GM21381 (cell line): ENCODE measurements at regions not wholly inside any gene's neighbourhood (a gene's known extent, or its start where the extent isn't known, plus 50 kb on each side); places are given as distances from the start of the nearest gene placed in this dataset.
"Not testable (repeated sequence)": the region's sequence is repeated elsewhere in the genome, so short reads cannot be mapped to it uniquely, and the experiment has no call there.

Source experiments
- ATAC-seq: cut with Tn5 transposase; IDR thresholded peaks from one replicate; pipeline ENCODE4 v1.9.1; 2021; ENCODE audit warnings: mild to moderate bottlenecking, moderate library complexity; ENCODE audit not compliant: unreplicated experiment

DNA sequence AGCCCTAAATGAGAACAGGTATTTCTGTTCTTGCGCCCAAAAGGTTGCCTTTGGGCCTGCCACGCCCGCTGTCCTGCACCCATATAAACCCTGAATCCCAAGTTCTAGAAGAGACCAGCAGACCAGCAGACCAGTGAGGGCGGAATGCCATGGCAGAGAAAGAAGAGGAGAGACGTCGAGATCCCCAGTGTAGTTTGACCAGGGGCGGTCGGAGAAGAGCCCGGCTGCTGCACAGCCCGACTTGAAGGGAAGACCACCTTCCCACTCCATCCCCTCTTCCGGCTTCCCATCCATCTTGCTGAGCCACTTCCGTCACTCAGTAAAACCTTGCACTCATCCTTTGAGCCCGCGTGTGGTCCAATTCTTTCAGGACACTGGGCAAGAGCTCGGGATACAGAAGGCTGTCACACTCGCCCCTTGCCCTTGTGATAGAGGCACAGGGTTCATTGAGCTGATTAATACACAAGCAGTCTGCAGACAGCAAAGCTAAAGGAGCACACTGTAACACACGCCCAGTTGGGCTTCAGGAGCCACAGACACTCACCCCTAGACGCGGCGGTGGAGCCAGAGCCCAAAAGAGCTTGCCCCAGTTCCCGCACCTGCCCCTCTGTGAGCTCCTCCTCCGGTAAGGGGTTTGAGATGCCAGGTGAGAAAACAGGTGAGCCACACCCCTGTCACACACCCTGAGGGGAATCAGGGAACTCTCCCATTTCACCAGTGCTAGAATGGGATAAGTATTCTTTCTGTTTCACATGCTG, 230.8 kb downstream of the PCDH10 start:
- ATAC-seq = no peak

- no peak for ATAC-seq
These were observed 228.2 kb downstream of the PCDH10 start for GRCh38 chr4:133377286-133377685.

DNA sequence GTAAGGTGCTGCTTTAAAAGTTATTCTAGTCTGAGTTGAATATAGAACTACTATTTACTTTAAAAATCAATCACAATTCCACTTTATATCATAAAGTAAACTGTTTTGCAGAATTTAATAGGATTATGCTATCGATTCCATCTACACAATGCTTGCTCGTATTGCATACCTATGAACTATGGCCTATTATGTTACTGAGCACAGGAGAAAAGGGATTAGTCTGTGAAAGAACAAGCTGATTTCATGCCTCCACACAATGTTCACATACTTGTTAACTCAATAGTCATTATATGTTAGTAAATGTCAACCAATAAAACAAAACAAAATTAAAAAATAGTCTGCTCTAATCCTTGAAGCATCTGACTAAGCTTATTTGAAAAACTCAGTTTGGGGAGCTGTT, 223.6 kb downstream of the PCDH10 start:
- no peak for ATAC-seq

- ATAC-seq = no peak
These were observed 206.5 kb downstream of the PCDH10 start for GRCh38 chr4:133355633-133356032.

- no peak for ATAC-seq
These were observed 198.3 kb downstream of the PCDH10 start for GRCh38 chr4:133347409-133347808.

GRCh38 chr4:133324491-133324890, 175.4 kb downstream of the PCDH10 start:
- no peak for ATAC-seq

GRCh38 chr4:133323670-133324069, 174.6 kb downstream of the PCDH10 start:
- ATAC-seq = no peak

GRCh38 chr4:133320576-133321170, 171.6 kb downstream of the PCDH10 start:
- ATAC-seq = peak; percentile 71

DNA sequence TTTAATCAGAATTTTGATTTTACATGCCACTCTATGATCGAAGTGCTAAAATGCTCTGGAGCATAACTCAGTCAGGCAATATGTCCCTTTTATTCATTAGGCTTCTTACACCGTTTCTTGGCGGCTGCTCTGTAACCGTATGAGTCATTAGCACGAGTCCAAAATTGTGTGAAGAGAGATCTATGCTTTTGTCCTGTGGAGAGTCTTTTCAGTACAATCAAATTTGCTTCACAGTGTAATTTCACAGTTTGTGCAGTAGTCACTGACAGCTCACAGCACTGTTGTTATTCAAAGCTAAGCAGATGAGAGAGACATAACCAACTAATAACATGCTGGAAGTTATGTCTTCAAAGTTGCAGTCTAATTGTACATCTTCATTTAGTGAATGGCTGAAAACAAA, 167.8 kb downstream of the PCDH10 start:
- ATAC-seq = no peak

DNA sequence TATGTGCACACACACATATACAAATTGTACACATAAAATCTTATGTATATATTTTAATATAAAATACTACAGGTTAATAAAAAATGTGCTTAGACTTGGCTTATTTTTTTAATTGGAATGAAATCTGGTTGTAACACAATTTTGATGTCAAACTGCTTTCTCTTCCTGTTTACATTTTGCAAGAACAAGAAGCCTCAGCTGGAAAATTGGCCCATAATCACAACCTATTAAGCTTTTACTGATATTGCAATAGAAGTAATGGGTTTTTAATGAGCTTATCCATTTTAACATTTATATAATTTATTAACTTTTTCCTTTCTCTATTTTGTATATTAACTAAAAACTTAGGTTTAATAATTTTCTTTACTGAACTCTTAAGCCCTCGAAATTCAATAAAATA, 165.9 kb downstream of the PCDH10 start:
- ATAC-seq = no peak

DNA sequence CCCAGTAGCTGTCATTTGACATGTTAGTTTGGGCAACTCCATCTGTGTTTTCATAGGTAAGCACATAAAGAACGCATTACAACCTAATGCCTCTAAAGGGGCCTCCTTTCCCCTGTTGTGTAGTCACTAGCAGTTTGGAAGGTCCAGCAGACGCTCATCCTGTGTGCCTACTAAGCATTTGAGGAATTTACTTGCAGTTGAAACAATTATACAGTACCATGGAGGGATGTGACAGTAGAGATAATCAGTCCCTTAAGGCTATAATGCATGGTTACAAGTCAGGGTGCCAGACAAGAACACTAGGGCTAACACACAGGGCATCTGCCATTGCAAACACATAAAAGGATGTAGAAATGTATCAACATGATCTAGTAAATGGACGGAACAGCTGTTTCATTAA, 138.3 kb downstream of the PCDH10 start:
- ATAC-seq = no peak

DNA sequence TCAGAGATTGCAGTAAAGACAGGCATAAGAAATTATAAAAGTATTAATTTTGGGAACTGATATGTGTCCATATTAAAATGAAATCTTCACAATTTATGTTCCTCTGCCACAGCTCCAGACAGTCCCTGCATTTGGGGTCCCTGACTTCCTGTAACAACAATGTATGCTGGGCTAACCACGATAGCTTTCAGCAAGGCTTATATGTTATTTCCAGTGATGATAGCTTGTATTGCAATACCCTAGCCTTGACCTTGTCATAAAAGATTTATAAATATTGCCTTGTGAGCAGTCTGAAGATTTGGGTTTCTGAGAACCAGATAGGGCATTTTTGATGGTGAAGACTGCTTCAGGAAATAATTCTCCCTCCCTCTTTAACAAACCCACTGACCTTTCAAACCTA, 129.5 kb downstream of the PCDH10 start:
- no peak for ATAC-seq

DNA sequence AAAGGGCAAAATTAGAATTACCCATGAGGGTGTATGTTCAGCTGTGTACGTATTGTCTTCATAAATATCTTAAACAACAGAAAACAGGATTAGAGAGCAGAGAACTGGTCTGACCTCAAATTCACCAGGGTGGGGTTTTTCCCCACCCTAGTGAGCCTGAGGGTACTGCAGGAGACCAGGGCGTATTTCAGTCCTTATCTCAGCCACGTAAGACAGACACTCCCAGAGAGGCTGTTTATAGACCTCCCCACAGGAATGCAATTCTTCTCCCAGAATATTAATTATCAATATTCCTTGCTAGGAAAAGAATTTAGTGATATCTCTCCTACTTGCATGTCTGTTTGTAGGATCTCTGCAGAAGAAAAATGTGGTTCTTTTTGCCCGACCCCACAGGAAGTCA, 128.8 kb downstream of the PCDH10 start:
- ATAC-seq = not testable (repeated sequence)

DNA sequence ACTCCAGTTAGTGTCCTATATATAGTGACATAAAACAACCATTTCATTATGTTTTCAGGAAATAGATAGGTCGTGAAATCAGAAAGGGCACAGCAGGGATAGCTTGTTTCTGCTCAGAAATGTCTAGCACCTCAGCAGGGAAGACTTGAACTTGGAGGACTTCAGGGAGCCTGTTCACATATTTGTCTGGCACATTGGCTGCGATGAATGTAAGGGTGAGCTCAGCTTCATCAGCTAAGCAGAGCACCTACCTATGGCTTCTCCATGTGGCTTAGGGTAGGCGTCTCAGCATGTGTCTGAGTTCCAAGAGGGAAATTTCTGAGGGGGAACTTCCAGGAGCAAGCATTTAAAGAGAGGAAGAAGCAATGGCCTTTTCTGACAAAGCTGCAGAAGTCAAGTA, 126.2 kb downstream of the PCDH10 start:
- no peak for ATAC-seq

DNA sequence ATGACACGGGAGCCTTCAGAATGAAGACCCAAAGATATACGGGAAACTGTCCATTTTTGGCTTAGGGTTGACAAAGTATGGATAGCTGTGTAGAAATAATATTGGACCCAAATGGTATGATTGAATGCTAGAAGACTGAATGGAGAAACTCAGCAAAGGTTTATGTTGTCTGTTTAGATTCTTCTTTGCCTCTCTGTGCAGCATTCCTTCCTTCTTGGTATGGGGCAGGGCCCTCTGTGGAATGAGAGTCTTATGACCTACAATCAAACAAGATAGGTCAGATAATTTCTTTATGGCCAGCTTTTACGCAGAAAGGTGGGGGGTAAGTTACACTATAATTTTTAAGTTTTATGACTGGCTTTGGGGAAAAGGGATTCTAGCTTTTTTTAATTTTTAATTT, 124.3 kb downstream of the PCDH10 start:
- ATAC-seq = no peak

DNA sequence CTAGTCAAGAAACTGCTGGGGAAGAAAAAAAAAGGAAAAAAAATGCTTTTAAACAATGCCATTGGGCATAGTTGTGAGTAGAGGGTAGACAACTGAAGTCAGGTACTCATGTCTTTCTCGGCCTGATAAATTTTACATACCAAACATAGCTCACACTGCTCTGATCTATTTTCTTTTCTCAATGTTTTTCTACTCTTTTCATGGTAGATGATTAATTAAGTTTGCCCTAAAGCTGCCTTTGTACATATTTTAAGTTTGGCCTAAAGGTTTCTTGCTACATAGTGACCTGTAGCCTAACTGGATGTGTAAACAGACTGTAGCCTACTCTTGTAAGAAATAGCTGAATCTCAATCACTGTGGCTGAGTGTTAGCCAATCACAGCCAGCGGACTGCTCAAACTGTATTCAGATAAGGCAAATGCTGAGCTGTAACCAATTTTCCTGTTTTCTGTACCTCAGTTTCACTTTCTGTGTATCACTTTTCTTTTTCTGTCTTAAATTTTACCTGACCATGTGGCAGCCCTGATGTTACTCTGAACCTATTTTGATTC, 121.0 kb downstream of the PCDH10 start:
- no peak for ATAC-seq

- ATAC-seq = no peak
These were observed 119.1 kb downstream of the PCDH10 start for GRCh38 chr4:133268205-133268604.

DNA sequence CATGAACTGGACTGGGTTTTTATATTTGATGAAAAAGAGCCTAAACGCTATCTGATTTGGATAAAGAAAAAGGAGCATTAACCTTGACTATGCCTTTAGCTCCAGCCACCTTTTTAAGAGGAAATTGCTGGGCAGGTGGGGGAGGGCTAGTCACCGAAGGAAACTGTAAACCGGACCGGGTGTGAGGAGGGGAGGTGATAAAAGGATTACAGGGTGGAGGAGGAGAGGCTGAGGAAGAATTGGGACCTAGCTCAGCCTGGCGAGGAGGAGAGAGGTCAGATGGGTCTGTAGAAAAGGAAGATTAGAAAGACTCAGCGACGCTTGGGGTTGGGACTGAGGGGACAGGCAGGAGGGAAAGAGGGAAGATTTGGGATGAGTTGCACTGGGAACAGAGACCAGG, 118.4 kb downstream of the PCDH10 start:
- not testable (repeated sequence) for ATAC-seq

DNA sequence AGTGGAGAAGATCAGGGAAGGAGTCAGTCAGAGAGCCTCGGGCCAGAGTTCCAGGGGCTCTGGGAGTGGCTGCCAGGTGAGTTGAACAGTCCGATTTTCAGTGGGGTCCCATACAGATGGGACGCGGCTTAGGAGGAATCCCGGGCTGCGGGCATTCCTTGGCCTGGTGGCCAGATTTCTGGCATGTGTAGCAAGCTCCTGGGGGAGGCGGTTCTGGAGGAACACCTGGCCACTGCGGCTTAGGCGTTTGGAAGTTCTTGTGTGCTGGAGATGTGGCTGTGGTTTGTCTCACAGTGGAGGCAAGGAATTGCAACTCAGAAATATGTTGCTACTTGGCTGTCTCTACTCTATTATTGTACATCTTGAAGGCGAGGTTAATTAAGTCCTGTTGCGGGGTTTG, 117.9 kb downstream of the PCDH10 start:
- not testable (repeated sequence) for ATAC-seq

DNA sequence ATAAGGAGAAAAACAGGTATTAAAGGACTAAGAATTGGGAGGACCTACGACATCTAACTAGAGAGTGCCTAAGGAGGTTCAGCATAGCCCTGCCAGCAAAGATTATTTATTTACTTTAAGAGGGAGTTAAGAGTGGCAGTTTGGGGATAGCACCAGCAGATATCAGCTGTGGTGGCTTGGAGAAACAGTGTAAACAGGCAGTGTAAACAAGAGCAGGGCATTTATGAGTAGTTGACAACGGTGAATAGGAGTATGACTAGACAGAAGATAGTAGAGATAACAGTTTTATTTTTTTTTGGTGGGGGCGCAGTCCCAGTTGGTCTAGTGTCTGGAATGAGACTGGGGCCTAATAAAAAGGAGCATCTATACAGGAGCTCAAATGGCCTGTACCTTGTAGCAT, 115.2 kb downstream of the PCDH10 start:
- not testable (repeated sequence) for ATAC-seq

DNA sequence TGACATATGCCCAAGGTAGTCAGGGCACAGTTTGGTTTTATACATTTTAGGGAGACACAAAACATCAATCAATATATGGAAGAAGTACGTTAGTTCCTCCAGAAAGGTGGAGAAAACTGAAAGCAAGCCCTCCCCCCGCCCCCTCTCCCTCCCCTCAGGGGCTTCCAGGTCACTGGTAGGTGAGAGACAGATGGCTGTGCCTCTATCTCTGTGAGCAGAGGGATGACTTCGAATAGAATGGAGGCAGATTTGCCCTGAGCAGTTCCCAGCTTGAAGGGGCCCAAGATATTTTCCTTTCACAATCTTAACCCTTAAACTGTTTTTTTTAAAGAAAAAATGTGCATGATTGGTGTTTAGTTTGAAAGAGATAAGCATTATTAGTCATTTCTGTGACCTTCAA, 114.0 kb downstream of the PCDH10 start:
- ATAC-seq = no peak

GRCh38 chr4:133247861-133248260, 98.8 kb downstream of the PCDH10 start:
- ATAC-seq = no peak
